ENCODE measurements at regions not wholly inside any gene's neighbourhood (a gene's known extent, or its start where the extent isn't known, plus 50 kb on each side); places are given as distances from the start of the nearest gene placed in this dataset.
"Not testable (repeated sequence)": the region's sequence is repeated elsewhere in the genome, so short reads cannot be mapped to it uniquely, and the experiment has no call there.

GRCh38 chr12:46884362-46884761 is 58.6 kb upstream of the SLC38A4 start:
- DNase-seq (ENCODE audit: low read depth in 2 of 2): no peak

GRCh38 chr12:46886541-46887041 is 60.8 kb upstream of the SLC38A4 start:
- DNase-seq (ENCODE audit: low read depth in 2 of 2): no peak

- DNase-seq (ENCODE audit: low read depth in 2 of 2): no peak
These were observed 62.1 kb upstream of the SLC38A4 start for GRCh38 chr12:46887870-46888269.

- DNase-seq (ENCODE audit: low read depth in 2 of 2): no peak
These were observed 62.8 kb upstream of the SLC38A4 start for GRCh38 chr12:46888568-46888967.

- DNase-seq (ENCODE audit: low read depth in 2 of 2): no peak
These were observed 65.5 kb upstream of the SLC38A4 start for GRCh38 chr12:46891306-46891705.

- no peak for DNase-seq (ENCODE audit: low read depth in 2 of 2)
These were observed 66.4 kb upstream of the SLC38A4 start for GRCh38 chr12:46892034-46892705.

GRCh38 chr12:46892887-46893286 is 67.1 kb upstream of the SLC38A4 start:
- DNase-seq (ENCODE audit: low read depth in 2 of 2): no peak

GRCh38 chr12:46893434-46893833 is 67.6 kb upstream of the SLC38A4 start:
- no peak for DNase-seq (ENCODE audit: low read depth in 2 of 2)

GRCh38 chr12:46895726-46896125 is 69.9 kb upstream of the SLC38A4 start:
- no peak for DNase-seq (ENCODE audit: low read depth in 2 of 2)

- DNase-seq (ENCODE audit: low read depth in 2 of 2): no peak
These were observed 70.9 kb upstream of the SLC38A4 start for GRCh38 chr12:46896680-46897079.

GRCh38 chr12:46898152-46898931 is 72.5 kb upstream of the SLC38A4 start:
- DNase-seq (ENCODE audit: low read depth in 2 of 2): no peak

GRCh38 chr12:46898989-46899388 is 73.2 kb upstream of the SLC38A4 start:
- no peak for DNase-seq (ENCODE audit: low read depth in 2 of 2)

- no peak for DNase-seq (ENCODE audit: low read depth in 2 of 2)
These were observed 75.1 kb upstream of the SLC38A4 start for GRCh38 chr12:46900734-46901463.

- no peak for DNase-seq (ENCODE audit: low read depth in 2 of 2)
These were observed 75.8 kb upstream of the SLC38A4 start for GRCh38 chr12:46901464-46902205.

- DNase-seq (ENCODE audit: low read depth in 2 of 2): no peak
These were observed 77.3 kb upstream of the SLC38A4 start for GRCh38 chr12:46903058-46903457.

- no peak for DNase-seq (ENCODE audit: low read depth in 2 of 2)
These were observed 78.8 kb upstream of the SLC38A4 start for GRCh38 chr12:46904406-46905238.

GRCh38 chr12:46905239-46905627 is 79.4 kb upstream of the SLC38A4 start:
- DNase-seq (ENCODE audit: low read depth in 2 of 2): not testable (repeated sequence)

- no peak for DNase-seq (ENCODE audit: low read depth in 2 of 2)
These were observed 82.0 kb upstream of the SLC38A4 start for GRCh38 chr12:46907791-46908190.

- DNase-seq (ENCODE audit: low read depth in 2 of 2): no peak
These were observed 82.6 kb upstream of the SLC38A4 start for GRCh38 chr12:46908236-46908935.
